H1 (cell line): ENCODE measurements at regions not wholly inside any gene's neighbourhood (a gene's known extent, or its start where the extent isn't known, plus 50 kb on each side); places are given as distances from the start of the nearest gene placed in this dataset.

Experiments
- CTCF ChIA-PET: fragments of 300-600 bp; sonication (Branson Sonifier 250); formaldehyde crosslinking; loops from one replicate; lab custom pipeline; 2021; ENCODE audit not compliant: partially characterized antibody; lab: Charles Lee
- POLR2A ChIA-PET: fragments of 300-600 bp; sonication (Branson Sonifier 250); formaldehyde crosslinking; loops from one replicate; lab custom pipeline; 2021; ENCODE audit warnings: inconsistent platforms; ENCODE audit not compliant: partially characterized antibody; lab: Charles Lee
- DNase-seq, 2 experiments: peaks; one replicate each; pipeline versions ENCODE4 v3.0.0 to v3.0.0-alpha.2; 2010 to 2022; ENCODE audit warnings: low spot score in 2 of 2, low read depth in 1 of 2, mixed read lengths in 1 of 2
- FAIRE-seq: peaks from 2 replicates; lab custom pipeline; 2011; peaks lifted over from hg19 to GRCh38; lab: Jason Lieb, UNC
- H2AFZ ChIP-seq: 2 replicates; pipeline ENCODE4 v1.8.1; 2012; ENCODE audit warnings: low read length, inconsistent platforms
- H2AK5ac ChIP-seq: 2 replicates; pipeline ENCODE4 v1.6.1; 2013; ENCODE audit warnings: low read depth, low read length
- H2BK120ac ChIP-seq: replicated peaks from 2 replicates; pipeline ENCODE3; 2013; ENCODE audit warnings: low read depth, low read length, inconsistent platforms
- H2BK12ac ChIP-seq: 2 replicates; pipeline ENCODE4 v1.6.1; 2013; ENCODE audit warnings: low read depth, low read length
- H2BK15ac ChIP-seq: 2 replicates; pipeline ENCODE4 v1.6.1; 2013; ENCODE audit warnings: low read length
- H2BK20ac ChIP-seq: 2 replicates; pipeline ENCODE4 v1.6.1; 2013; ENCODE audit warnings: low read length
- H2BK5ac ChIP-seq: 2 replicates; pipeline ENCODE4 v1.6.1; 2013; ENCODE audit warnings: low read depth, low read length
- H3K14ac ChIP-seq: 2 replicates; pipeline ENCODE4 v1.6.1; 2013; ENCODE audit warnings: inconsistent platforms; ENCODE audit not compliant: insufficient read length
- H3K18ac ChIP-seq: 2 replicates; pipeline ENCODE4 v1.6.1; 2013; ENCODE audit warnings: low read length; ENCODE audit errors: extremely low read depth
- H3K23ac ChIP-seq: 2 replicates; pipeline ENCODE4 v1.6.1; 2013; ENCODE audit warnings: inconsistent platforms; ENCODE audit not compliant: insufficient read length
- H3K23me2 ChIP-seq: 2 replicates; pipeline ENCODE4 v1.6.1; 2013; ENCODE audit warnings: low read depth, low read length
- H3K27ac ChIP-seq: 2 replicates; pipeline ENCODE4 v1.6.1; 2011; ENCODE audit warnings: low read depth, low read length, inconsistent platforms
- H3K27me3 ChIP-seq, 4 experiments: replicated peaks in 1 of 4; 1 replicate in 1 of 4; 2 replicates in 3 of 4; pipeline versions ENCODE4 v1.6.1 to v1.8.1; 2011 to 2013; ENCODE audit warnings: low read length in 3 of 4, mild to moderate bottlenecking in 3 of 4, inconsistent platforms in 2 of 4, mixed read lengths in 2 of 4, moderate library complexity in 1 of 4; ENCODE audit not compliant: control insufficient read depth in 3 of 4, insufficient read depth in 3 of 4; ENCODE audit errors: extremely low read depth in 1 of 4
- H3K36me3 ChIP-seq, 4 experiments: 2 replicates each; pipeline versions ENCODE4 v1.6.1 to v1.8.1; 2011 to 2013; ENCODE audit warnings: mild to moderate bottlenecking in 4 of 4, low read length in 3 of 4, moderate library complexity in 2 of 4, control low read depth in 1 of 4, inconsistent platforms in 1 of 4; ENCODE audit not compliant: insufficient read depth in 4 of 4, control insufficient read depth in 2 of 4
- H3K4ac ChIP-seq: replicated peaks from 2 replicates; pipeline ENCODE3; 2013; ENCODE audit warnings: low read length, low read depth, mixed read lengths, inconsistent platforms; ENCODE audit not compliant: insufficient read length
- H3K4me1 ChIP-seq, 4 experiments: replicated peaks in 1 of 4; 1 replicate in 1 of 4; 2 replicates in 3 of 4; pipeline versions ENCODE4 v1.6.1 to v1.8.1; 2011 to 2013; ENCODE audit warnings: low read length in 3 of 4, inconsistent platforms in 2 of 4, mixed read lengths in 1 of 4; ENCODE audit not compliant: insufficient read depth in 4 of 4, control insufficient read depth in 3 of 4
- H3K4me2 ChIP-seq, 2 experiments: 2 replicates each; pipeline versions ENCODE4 v1.6.1 to v1.8.1; 2011 to 2013; ENCODE audit warnings: low read depth in 2 of 2, low read length in 2 of 2, control low read depth in 1 of 2, inconsistent platforms in 1 of 2, mild to moderate bottlenecking in 1 of 2; ENCODE audit not compliant: insufficient read depth in 1 of 2
- H3K4me3 ChIP-seq, 4 experiments: fragments of 200-600, 300-600 bp in 1 of 4; sonication (generic), shearing (Covaris generic), sonication (Bioruptor Twin) in 1 of 4; 2 replicates each; pipeline versions ENCODE4 v1.5.1 to v1.8.1; 2011 to 2016; ENCODE audit warnings: low read length in 4 of 4, low read depth in 3 of 4, control low read depth in 2 of 4, inconsistent platforms in 2 of 4, mild to moderate bottlenecking in 2 of 4, mixed read lengths in 1 of 4, moderate library complexity in 1 of 4; ENCODE audit not compliant: insufficient read depth in 2 of 4; ENCODE audit errors: extremely low read depth in 1 of 4
- H3K56ac ChIP-seq: replicated peaks from 2 replicates; pipeline ENCODE3; 2013; ENCODE audit warnings: low read depth, mild to moderate bottlenecking, mixed read lengths, low read length, inconsistent platforms; ENCODE audit not compliant: insufficient read length
- H3K79me1 ChIP-seq: 2 replicates; pipeline ENCODE4 v1.6.1; 2013; ENCODE audit warnings: low read depth, low read length, control low read depth
- H3K79me2 ChIP-seq, 2 experiments: 2 replicates each; pipeline versions ENCODE4 v1.6.1 to v1.8.1; 2012 to 2013; ENCODE audit warnings: low read length in 2 of 2, mild to moderate bottlenecking in 2 of 2, inconsistent platforms in 1 of 2; ENCODE audit not compliant: insufficient read depth in 2 of 2, control insufficient read depth in 1 of 2
- H3K9ac ChIP-seq, 4 experiments: replicated peaks in 1 of 4; 1 replicate in 1 of 4; 2 replicates in 3 of 4; pipeline versions ENCODE4 v1.6.1 to v1.8.1; 2011 to 2013; ENCODE audit warnings: low read depth in 3 of 4, low read length in 3 of 4, control low read depth in 2 of 4, mild to moderate bottlenecking in 2 of 4, moderate library complexity in 2 of 4, inconsistent platforms in 1 of 4; ENCODE audit errors: extremely low read depth in 1 of 4
- H3K9me3 ChIP-seq, 2 experiments: 2 replicates each; pipeline versions ENCODE4 v1.6.1 to v1.8.1; 2012 to 2013; ENCODE audit warnings: mild to moderate bottlenecking in 2 of 2, moderate library complexity in 2 of 2, control low read depth in 1 of 2, inconsistent platforms in 1 of 2, low read depth in 1 of 2, low read length in 1 of 2, mixed read lengths in 1 of 2; ENCODE audit not compliant: insufficient read depth in 2 of 2
- H4K20me1 ChIP-seq, 2 experiments: replicated peaks in 1 of 2; 2 replicates each; pipeline versions ENCODE3 to v1.8.1; 2011 to 2013; ENCODE audit warnings: inconsistent platforms in 2 of 2, low read length in 2 of 2, mild to moderate bottlenecking in 1 of 2; ENCODE audit not compliant: insufficient read depth in 2 of 2, control insufficient read depth in 1 of 2
- H4K5ac ChIP-seq: 2 replicates; pipeline ENCODE4 v1.6.1; 2013; ENCODE audit warnings: low read length, low read depth, mixed read lengths, inconsistent platforms; ENCODE audit not compliant: insufficient read length
- H4K8ac ChIP-seq: 2 replicates; pipeline ENCODE4 v1.8.0; 2013; ENCODE audit warnings: mild to moderate bottlenecking, moderate library complexity, low read length, inconsistent platforms; ENCODE audit not compliant: insufficient read depth; ENCODE audit errors: extremely low read depth
- H4K91ac ChIP-seq: replicated peaks from 2 replicates; pipeline ENCODE3; 2013; ENCODE audit warnings: low read length, mixed read lengths, inconsistent platforms; ENCODE audit not compliant: insufficient read length
- POU5F1 ChIP-seq: IDR thresholded peaks from 2 replicates; pipeline ENCODE4 v1.6.1; 2011; ENCODE audit warnings: low read depth, mild to moderate bottlenecking, low read length, moderate library complexity
- WGBS, 2 experiments: shearing (Covaris generic) in 1 of 2; methylation state at CpG; one replicate each; pipeline versions ENCODE4 v1.1.6 to v1.1.7; 2013 to 2015; ENCODE audit warnings: low lambda C conversion rate in 2 of 2, mixed read lengths in 2 of 2, inconsistent platforms in 1 of 2, low coverage in 1 of 2, missing lambda C conversion rate in 1 of 2; ENCODE audit not compliant: insufficient replicate concordance in 2 of 2, insufficient coverage in 1 of 2, insufficient read length in 1 of 2; ENCODE audit errors: extremely low coverage in 1 of 2, missing lambda C conversion rate in 1 of 2; 5-methylcytosine and 5-hydroxymethylcytosine counted together

DNA sequence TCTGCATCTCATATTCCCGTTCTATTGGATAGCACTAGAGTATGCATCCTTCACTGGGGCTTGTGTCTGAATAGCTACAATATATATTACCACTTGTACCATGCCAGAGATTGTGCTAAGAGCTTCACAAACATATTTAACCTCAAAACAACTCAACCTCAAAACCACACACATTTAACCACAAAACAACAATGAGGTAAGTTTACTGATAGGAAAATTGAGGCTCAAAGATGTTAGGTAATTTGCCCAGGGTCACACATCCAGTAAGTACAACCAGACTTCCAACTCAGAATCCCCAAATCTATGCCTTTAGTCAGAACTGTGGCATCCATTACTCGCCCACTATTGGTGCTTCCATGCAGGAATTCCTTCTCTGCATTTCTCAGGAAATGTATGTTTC lies 220.0 kb downstream of the FAM43A start:
- H3K36me3 ChIP-seq, result no peaks in the 10 kb centered on the region
- H3K4me2 ChIP-seq, result no peak overlapping the region
- no peak overlapping the region for H3K4me3 ChIP-seq
- H2BK12ac ChIP-seq, result no peak overlapping the region
- H3K4ac ChIP-seq, result no peak overlapping the region
- no peaks in the 10 kb centered on the region for H3K79me1 ChIP-seq
- no peak overlapping the region for H2BK120ac ChIP-seq
- H4K20me1 ChIP-seq, result no peaks in the 10 kb centered on the region
- no peak overlapping the region for H3K23ac ChIP-seq
- H3K27ac ChIP-seq, result no peak overlapping the region
- H2BK20ac ChIP-seq, result no peak overlapping the region
- peaks cover 8 to 9% of the 10 kb centered on the region in 2 experiments; a peak in 2 of 4 replicates for H3K9me3 ChIP-seq
- no peaks in the 10 kb centered on the region for H3K27me3 ChIP-seq
- WGBS, 2 experiments, result 98% methylated on average over 2 of the region's 2 CpGs; no CpG with 5 or more reads in 1 of the 2 experiments
- no peak overlapping the region for H2AK5ac ChIP-seq
- no peak overlapping the region for H3K56ac ChIP-seq
- H3K79me2 ChIP-seq, result no peaks in the 10 kb centered on the region
- no peak for TF ChIP-seq POU5F1
- TF ChIP-seq, all 59 proteins: peak for 0
- H4K8ac ChIP-seq, result no peak overlapping the region
- ChIA-PET POLR2A (no interaction called here), CTCF (no interaction called here)
- no peak overlapping the region for H3K9ac ChIP-seq
- no peaks in the 10 kb centered on the region for H3K23me2 ChIP-seq
- H4K5ac ChIP-seq, result no peak overlapping the region
- H3K4me1 ChIP-seq, result no peaks in the 10 kb centered on the region
- FAIRE-seq (no peak), DNase-seq (no peak)
- H3K14ac ChIP-seq, result no peak overlapping the region
- no peak overlapping the region for H3K18ac ChIP-seq
- H4K91ac ChIP-seq, result no peak overlapping the region
- no peak overlapping the region for H2BK5ac ChIP-seq
- no peak overlapping the region for H2BK15ac ChIP-seq
- no peak overlapping the region for H2AFZ ChIP-seq
